ENCODE measurements at regions not wholly inside any gene's neighbourhood (a gene's known extent, or its start where the extent isn't known, plus 50 kb on each side); places are given as distances from the start of the nearest gene placed in this dataset.

GRCh38 chr9:129348890-129349664, 171.0 kb upstream of the IER5L start (continued):
- TF ChIP-seq FOSL2 (IDR thresholded peaks at IDR 0.05; ENCODE audit: borderline replicate concordance, low read depth), result no peak
- TF ChIP-seq SMC3 (IDR thresholded peaks at IDR 0.05; ENCODE audit: low read depth, low read length), result no peak
- no peak for TF ChIP-seq JUND (IDR thresholded peaks at IDR 0.05)
- no peak for TF ChIP-seq GABPA (IDR thresholded peaks at IDR 0.05; ENCODE audit: low read depth)
- no peak for TF ChIP-seq YY1 (IDR thresholded peaks at IDR 0.05; ENCODE audit: low read depth)
- no peak for TF ChIP-seq TCF12 (IDR thresholded peaks at IDR 0.05)
- TF ChIP-seq RXRA (IDR thresholded peaks at IDR 0.05; ENCODE audit: borderline replicate concordance, low read depth), result no peak
- no peak for TF ChIP-seq RAD21 (IDR thresholded peaks at IDR 0.05; ENCODE audit: low read length)
- TF ChIP-seq SIN3A (IDR thresholded peaks at IDR 0.05; ENCODE audit: borderline replicate concordance, low read depth, low read length), result no peak

GRCh38 chr9:129347316-129348120, 169.5 kb upstream of the IER5L start:
- DNase-seq, result peak; percentile 11
- Histone ChIP-seq H4K20me1 (ENCODE audit: insufficient read depth) (no peaks in the 10 kb centered on the region), H3K27me3 (ENCODE audit: insufficient read depth) (no peaks in the 10 kb centered on the region), H3K4me2 (no peak overlapping the region), H3K27ac (ENCODE audit: low read depth in 2 of 2, low read length in 1 of 2) (no peak overlapping the region), H3K9ac (no peak overlapping the region), H3F3A (replicated peaks; ENCODE audit: insufficient read depth) (no peaks in the 10 kb centered on the region), H3K4me3 (ENCODE audit: low read depth in 2 of 2, low read length in 1 of 2) (no peak overlapping the region), H3K9me3 (no peaks in the 10 kb centered on the region), H2AFZ (ENCODE audit: low read depth) (no peak overlapping the region), H3K79me2 (ENCODE audit: insufficient read depth) (no peaks in the 10 kb centered on the region), H3K36me3 (replicated peaks in 1 of 2; ENCODE audit: control insufficient read depth in 1 of 2, insufficient read depth in 2 of 2, low read length in 1 of 2) (no peaks in the 10 kb centered on the region), H3K4me1 (ENCODE audit: control insufficient read depth in 1 of 2, insufficient read depth in 2 of 2, low read depth in 1 of 2, low read length in 1 of 2) (peaks cover 0 to 7% of the 10 kb centered on the region in 2 experiments; a peak in 1 of 4 replicates), H3K9me2 (no peaks in the 10 kb centered on the region)
- ChIA-PET POLR2A (interaction anchor here (0.9 kb wide), 1 partner anchor 169 kb away, joined by 5 read pairs; the partner anchor contains the start of gene IER5L), CTCF (interaction anchor here (0.9 kb wide), 1 partner anchor 13 kb away, joined by 5 read pairs; no protein-coding TSS in a partner anchor)
- 88% methylated on average over 17 of the region's 21 CpGs for WGBS (ENCODE audit: low lambda C conversion rate)
- TF ChIP-seq MXI1 (IDR thresholded peaks at IDR 0.05; ENCODE audit: low read depth, low read length), result no peak

- Histone ChIP-seq H3K27me3 (ENCODE audit: insufficient read depth) (no peaks in the 10 kb centered on the region), H2AFZ (ENCODE audit: low read depth) (no peak overlapping the region), H3K9ac (no peak overlapping the region), H3K9me2 (no peaks in the 10 kb centered on the region), H3K79me2 (ENCODE audit: insufficient read depth) (no peaks in the 10 kb centered on the region), H3K36me3 (replicated peaks in 1 of 2; ENCODE audit: control insufficient read depth in 1 of 2, insufficient read depth in 2 of 2, low read length in 1 of 2) (no peaks in the 10 kb centered on the region), H3K4me2 (no peak overlapping the region), H4K20me1 (ENCODE audit: insufficient read depth) (no peaks in the 10 kb centered on the region), H3K4me3 (ENCODE audit: low read depth in 2 of 2, low read length in 1 of 2) (no peak overlapping the region), H3K4me1 (ENCODE audit: control insufficient read depth in 1 of 2, insufficient read depth in 2 of 2, low read depth in 1 of 2, low read length in 1 of 2) (no peaks in the 10 kb centered on the region; a peak in 1 of 4 replicates), H3F3A (replicated peaks; ENCODE audit: insufficient read depth) (no peaks in the 10 kb centered on the region), H3K9me3 (no peaks in the 10 kb centered on the region), H3K27ac (ENCODE audit: low read depth in 2 of 2, low read length in 1 of 2) (no peak overlapping the region)
- TF ChIP-seq NFIC (IDR thresholded peaks at IDR 0.05; ENCODE audit: borderline replicate concordance), result no peak
- no peak for TF ChIP-seq TCF12 (IDR thresholded peaks at IDR 0.05)
- TF ChIP-seq FOXM1 (IDR thresholded peaks at IDR 0.05; ENCODE audit: low read depth), result no peak
- TF ChIP-seq TEAD4 (IDR thresholded peaks at IDR 0.05; ENCODE audit: borderline replicate concordance, insufficient read depth), result no peak
- TF ChIP-seq MEF2A (IDR thresholded peaks at IDR 0.05; ENCODE audit: borderline replicate concordance, low read depth), result no peak
- no peak for TF ChIP-seq PBX3 (IDR thresholded peaks at IDR 0.05)
- no peak for TF ChIP-seq CHD2 (IDR thresholded peaks at IDR 0.05; ENCODE audit: low read length, partially characterized antibody)
- no peak for TF ChIP-seq RXRA (IDR thresholded peaks at IDR 0.05; ENCODE audit: borderline replicate concordance, low read depth)
- WGBS (ENCODE audit: low lambda C conversion rate), result 95% methylated on average over 8 of the region's 8 CpGs
- ChIA-PET POLR2A (no interaction called here), CTCF (no interaction called here)
- DNase-seq, result peak; percentile 2
Observed at GRCh38 chr9:129346046-129346445, 168.0 kb upstream of the IER5L start.
